HCEC 1CT (cell line): ENCODE measurements at regions not wholly inside any gene's neighbourhood (a gene's known extent, or its start where the extent isn't known, plus 50 kb on each side); places are given as distances from the start of the nearest gene placed in this dataset.
"Not testable (repeated sequence)": the region's sequence is repeated elsewhere in the genome, so short reads cannot be mapped to it uniquely, and the experiment has no call there.

Experiments used
- DNase-seq: peaks from one replicate; pipeline ENCODE4 v3.0.0-alpha.2; 2017

DNA sequence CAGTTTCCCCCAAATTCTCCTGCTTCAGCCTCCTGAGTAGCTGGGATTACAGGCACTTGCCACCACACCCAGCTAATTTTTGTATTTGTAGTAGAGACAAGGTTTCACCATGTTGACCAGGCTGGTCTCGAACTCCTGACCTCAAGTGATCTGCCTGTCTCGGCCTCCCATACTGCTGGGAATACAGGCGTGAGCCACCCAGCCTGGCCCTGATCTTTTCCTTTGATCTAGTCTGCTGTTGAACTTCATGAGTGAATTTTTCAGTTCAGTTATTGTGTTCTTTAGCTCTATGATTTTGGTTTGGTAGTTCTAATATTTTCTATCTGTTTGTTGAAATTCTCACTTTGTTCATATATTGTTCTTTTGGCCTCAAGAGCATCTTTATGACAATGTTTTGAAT lies 83.4 kb upstream of the RAP2C start:
- DNase-seq: not testable (repeated sequence)

DNA sequence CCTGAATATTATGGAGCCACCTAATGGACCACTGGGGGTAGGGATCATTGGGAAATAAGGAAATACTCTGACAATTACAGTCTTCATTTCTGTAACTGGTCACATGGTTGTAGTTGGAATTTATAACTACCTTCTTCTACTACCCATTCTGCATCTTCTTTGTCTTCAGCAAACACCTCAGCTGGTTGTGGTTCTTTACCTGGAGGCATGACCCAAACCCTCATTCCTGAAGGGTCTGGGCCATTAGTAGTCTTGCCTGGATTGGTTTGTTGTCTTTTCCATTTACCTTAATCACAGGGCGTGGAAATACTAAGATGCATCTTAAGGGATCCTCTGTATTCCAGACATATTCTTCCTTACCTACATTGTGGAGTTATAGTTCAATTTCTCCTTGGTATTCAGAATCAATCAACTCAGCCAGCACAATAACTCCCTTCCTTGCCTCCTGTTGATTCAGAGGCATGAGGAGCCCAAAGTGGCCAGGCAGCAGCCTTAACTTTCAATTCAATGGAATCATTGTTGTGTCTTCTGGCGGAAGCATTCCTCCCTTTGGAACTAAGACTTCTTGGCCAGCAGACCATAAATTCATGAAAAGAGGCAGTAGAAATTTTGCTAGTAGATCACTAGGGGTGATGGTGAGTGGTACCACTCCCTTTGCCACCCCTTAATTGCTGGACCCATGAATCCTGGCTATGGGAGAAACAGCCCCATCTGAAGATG lies 75.7 kb upstream of the RAP2C start:
- DNase-seq: no peak

DNA sequence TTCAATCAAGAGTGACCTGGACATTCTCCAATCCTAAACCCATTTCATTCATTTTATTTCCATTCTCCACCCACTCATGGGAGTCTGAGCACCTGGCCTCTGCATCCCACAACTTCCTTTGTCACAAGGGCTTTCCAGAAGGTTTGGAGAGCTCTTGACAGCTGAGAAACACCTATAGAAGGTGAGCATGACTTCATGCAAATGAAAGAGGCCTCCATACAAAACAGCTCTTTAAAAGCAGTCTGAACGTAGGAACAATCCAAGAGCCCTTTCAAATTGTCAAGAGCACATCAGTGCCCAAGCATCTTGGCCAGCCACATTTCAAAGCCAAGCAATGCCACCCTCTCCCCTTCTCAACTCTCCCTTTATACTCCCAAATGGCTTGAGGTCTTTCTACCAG lies 74.9 kb upstream of the RAP2C start:
- no peak for DNase-seq

GRCh38 chrX:132292793-132293192 lies 73.5 kb upstream of the RAP2C start:
- DNase-seq: peak; percentile 35

DNA sequence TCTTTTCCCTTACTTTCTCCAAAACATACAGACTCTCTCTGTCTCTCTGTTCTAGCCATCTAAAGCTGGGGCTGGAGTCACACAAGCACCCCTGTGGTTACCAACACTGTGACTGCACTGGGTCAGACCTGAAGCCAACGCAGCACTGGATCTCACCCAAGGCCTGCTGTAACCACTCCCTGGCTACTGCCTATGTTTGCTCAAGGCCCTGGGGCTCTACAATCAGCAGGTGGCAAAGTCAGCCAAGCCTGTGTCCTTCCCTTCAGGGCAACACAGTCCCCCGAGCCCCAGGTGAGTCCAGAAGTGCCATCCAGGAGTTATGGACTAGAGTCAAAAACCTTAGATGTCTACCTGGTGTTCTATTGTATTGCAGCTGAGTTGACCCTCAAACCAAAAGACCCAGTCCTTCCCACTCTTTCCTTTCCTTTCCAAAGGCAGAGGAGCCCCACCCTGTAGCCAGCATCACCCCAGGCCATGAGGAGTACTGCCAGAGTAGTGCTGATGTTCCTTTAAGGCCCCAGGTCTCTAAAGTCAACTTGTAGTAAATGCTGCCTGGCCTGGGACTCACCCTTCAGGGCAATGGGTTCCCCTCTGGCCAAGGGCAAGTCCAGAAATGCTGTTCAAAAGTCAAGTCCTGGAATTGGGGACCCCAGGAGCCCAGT lies 58.8 kb upstream of the RAP2C start:
- DNase-seq: no peak

DNA sequence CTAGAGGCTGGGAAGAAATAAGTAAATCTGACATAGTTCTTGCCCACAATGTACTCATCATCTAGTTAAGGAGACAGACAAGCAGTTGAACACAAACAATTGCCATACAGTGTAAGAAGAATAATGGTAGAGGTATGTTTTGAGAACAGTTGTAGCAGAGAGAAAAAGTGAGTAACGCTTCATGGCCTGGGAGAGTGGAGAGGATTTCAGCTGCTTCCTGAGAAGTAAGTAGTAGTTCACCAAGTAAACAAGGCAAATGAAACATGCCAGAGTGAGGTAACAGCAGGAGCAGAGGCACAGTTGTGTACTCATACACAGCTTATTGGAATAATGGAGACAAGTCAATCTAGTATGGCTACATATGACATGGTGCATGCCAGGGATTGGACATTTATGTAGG lies 53.6 kb upstream of the RAP2C start:
- DNase-seq: peak; percentile 20

DNA sequence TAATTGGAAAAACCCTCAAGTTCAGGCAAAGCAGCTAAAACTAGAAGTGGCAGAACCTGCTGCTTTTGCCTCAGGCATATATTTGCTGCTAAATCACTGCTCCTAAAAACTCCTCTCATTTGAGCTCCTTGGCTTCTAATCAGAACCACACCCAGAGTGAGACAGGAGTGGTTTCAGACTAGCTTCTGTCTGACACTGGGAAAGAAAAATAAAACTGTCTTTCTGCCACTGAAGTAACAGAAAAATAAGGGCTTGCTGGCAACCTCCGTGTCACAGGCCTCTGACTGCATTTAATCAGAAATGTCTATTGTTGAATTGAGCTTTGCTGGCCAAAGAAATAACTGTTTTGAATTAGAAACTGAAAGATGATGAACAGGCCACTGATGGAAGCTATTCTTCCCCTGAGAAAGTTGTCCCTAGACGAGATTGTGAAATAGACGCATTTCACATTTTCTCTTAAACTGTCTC lies 52.1 kb upstream of the RAP2C start:
- DNase-seq: peak; percentile 9

GRCh38 chrX:132270699-132271098 lies 51.5 kb upstream of the RAP2C start:
- DNase-seq: peak; percentile 92

DNA sequence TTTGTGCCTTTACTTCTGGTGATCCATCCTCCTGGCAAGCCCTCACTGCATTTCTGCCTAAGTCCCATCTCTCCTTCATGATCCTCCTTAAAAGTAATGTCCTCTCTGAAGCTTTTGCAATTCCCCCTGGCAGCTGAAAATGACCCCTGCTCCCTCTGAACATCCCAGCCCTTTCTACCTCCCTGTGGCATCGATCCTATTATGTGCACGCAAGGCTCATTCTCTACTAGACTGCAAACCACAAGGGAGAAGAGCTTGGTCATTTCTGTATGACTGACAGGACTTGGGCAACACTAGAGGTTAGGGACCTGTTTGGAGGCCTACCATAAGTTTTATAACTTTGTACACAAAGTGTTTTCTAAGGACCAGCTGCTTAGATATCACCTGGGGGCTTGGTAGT lies 50.8 kb upstream of the RAP2C start:
- peak; percentile 1 for DNase-seq
